Astrocyte (in vitro differentiated cells and primary cell): ENCODE measurements at regions not wholly inside any gene's neighbourhood (a gene's known extent, or its start where the extent isn't known, plus 50 kb on each side); places are given as distances from the start of the nearest gene placed in this dataset.

ENCODE experiments used
- DNase-seq: peaks from one replicate; pipeline ENCODE4 v3.0.0-alpha.2; 2010; ENCODE audit warnings: low read depth
- FAIRE-seq: peaks from 2 replicates; lab custom pipeline; 2011; peaks lifted over from hg19 to GRCh38; lab: Jason Lieb, UNC
- H2AFZ ChIP-seq: 2 replicates; pipeline ENCODE4 v1.6.0; 2012; ENCODE audit warnings: low read depth, low read length, inconsistent platforms
- H3K27ac ChIP-seq: 2 replicates; pipeline ENCODE4 v1.5.1; 2011; ENCODE audit warnings: low read depth, low read length, inconsistent platforms
- H3K27me3 ChIP-seq: 2 replicates; pipeline ENCODE4 v1.6.0; 2011; ENCODE audit warnings: low read length, inconsistent platforms; ENCODE audit not compliant: insufficient read depth
- H3K36me3 ChIP-seq: 2 replicates; pipeline ENCODE4 v1.5.1; 2011; ENCODE audit warnings: low read length, inconsistent platforms; ENCODE audit not compliant: insufficient read depth
- H3K4me1 ChIP-seq: 2 replicates; pipeline ENCODE4 v1.5.1; 2011; ENCODE audit warnings: low read length, inconsistent platforms; ENCODE audit not compliant: insufficient read depth
- H3K4me2 ChIP-seq: 2 replicates; pipeline ENCODE4 v1.6.0; 2012; ENCODE audit warnings: low read length, inconsistent platforms
- H3K4me3 ChIP-seq: 2 replicates; pipeline ENCODE4 v1.5.1; 2011; ENCODE audit warnings: low read depth, mild to moderate bottlenecking, low read length, inconsistent platforms; ENCODE audit not compliant: insufficient read depth
- H3K79me2 ChIP-seq: 2 replicates; pipeline ENCODE4 v1.6.0; 2012; ENCODE audit warnings: mild to moderate bottlenecking, low read length, inconsistent platforms; ENCODE audit not compliant: insufficient read depth
- H3K9ac ChIP-seq: 2 replicates; pipeline ENCODE4 v1.6.0; 2012; ENCODE audit warnings: mild to moderate bottlenecking, low read length, inconsistent platforms
- H3K9me3 ChIP-seq: 2 replicates; pipeline ENCODE4 v1.5.1; 2012; ENCODE audit warnings: low read depth, mild to moderate bottlenecking, low read length, inconsistent platforms; ENCODE audit not compliant: insufficient read depth
- H4K20me1 ChIP-seq: 2 replicates; pipeline ENCODE4 v1.6.0; 2012; ENCODE audit warnings: low read length, inconsistent platforms; ENCODE audit not compliant: insufficient read depth
- H3K27ac Mint-ChIP-seq: one replicate; pipeline ENCODE4 v1.8.0; 2021; ENCODE audit warnings: mild to moderate bottlenecking, mixed read lengths; ENCODE audit not compliant: unreplicated experiment
- H3K27me3 Mint-ChIP-seq: one replicate; pipeline ENCODE4 v1.8.0; 2021; ENCODE audit warnings: low read depth, mixed read lengths; ENCODE audit not compliant: unreplicated experiment
- H3K36me3 Mint-ChIP-seq: one replicate; pipeline ENCODE4 v1.8.0; 2021; ENCODE audit warnings: low read depth, mixed read lengths; ENCODE audit not compliant: unreplicated experiment
- H3K4me1 Mint-ChIP-seq: one replicate; pipeline ENCODE4 v1.8.0; 2021; ENCODE audit warnings: low read depth, mixed read lengths; ENCODE audit not compliant: unreplicated experiment
- H3K4me3 Mint-ChIP-seq: one replicate; pipeline ENCODE4 v1.8.0; 2021; ENCODE audit warnings: mild to moderate bottlenecking, moderate library complexity, mixed read lengths; ENCODE audit not compliant: unreplicated experiment
- H3K9me3 Mint-ChIP-seq: one replicate; pipeline ENCODE4 v1.8.0; 2021; ENCODE audit warnings: mild to moderate bottlenecking, mixed read lengths; ENCODE audit not compliant: unreplicated experiment
- CTCF ChIP-seq: IDR thresholded peaks from 2 replicates; pipeline ENCODE4 v1.5.1; 2011; ENCODE audit warnings: low read depth, mild to moderate bottlenecking, inconsistent platforms, low read length, moderate library complexity; ENCODE audit not compliant: insufficient read depth
- EZH2 ChIP-seq: IDR thresholded peaks from 2 replicates; pipeline ENCODE4 v1.6.1; 2012; ENCODE audit warnings: mild to moderate bottlenecking, low read length, inconsistent platforms; ENCODE audit not compliant: insufficient read depth

- Histone ChIP-seq H3K27ac (no peak overlapping the region), H3K36me3 (no peaks in the 10 kb centered on the region), H3K27me3 (no peaks in the 10 kb centered on the region), H3K9me3 (no peaks in the 10 kb centered on the region), H3K4me1 (no peaks in the 10 kb centered on the region), H3K79me2 (no peaks in the 10 kb centered on the region), H3K9ac (no peak overlapping the region), H3K4me3 (no peak overlapping the region), H3K4me2 (no peak overlapping the region), H2AFZ (no peak overlapping the region), H4K20me1 (no peaks in the 10 kb centered on the region)
- DNase-seq (no peak), FAIRE-seq (no peak)
- H3K9me3 Mint-ChIP-seq: no peaks in the 10 kb centered on the region
- H3K36me3 Mint-ChIP-seq: no peaks in the 10 kb centered on the region
- H3K4me1 Mint-ChIP-seq: peaks cover 5% of the 10 kb centered on the region
- H3K27ac Mint-ChIP-seq: no peak overlapping the region
- peaks cover 1% of the 10 kb centered on the region for H3K27me3 Mint-ChIP-seq
- H3K4me3 Mint-ChIP-seq: no peak overlapping the region
- TF ChIP-seq EZH2 (no peak), CTCF (no peak)
Measured at GRCh38 chr18:26714739-26715138, 150.8 kb downstream of the AQP4 start.

- H3K36me3 Mint-ChIP-seq: no peaks in the 10 kb centered on the region
- H3K27me3 ChIP-seq: no peaks in the 10 kb centered on the region
- H4K20me1 ChIP-seq: no peaks in the 10 kb centered on the region
- H3K27me3 Mint-ChIP-seq: peaks cover 1% of the 10 kb centered on the region
- H3K4me1 Mint-ChIP-seq: peaks cover 5% of the 10 kb centered on the region
- no peaks in the 10 kb centered on the region for H3K9me3 Mint-ChIP-seq
- H3K27ac ChIP-seq: no peak overlapping the region
- H2AFZ ChIP-seq: no peak overlapping the region
- no peaks in the 10 kb centered on the region for H3K36me3 ChIP-seq
- H3K4me1 ChIP-seq: no peaks in the 10 kb centered on the region
- no peak overlapping the region for H3K4me3 ChIP-seq
- FAIRE-seq (no peak), DNase-seq (no peak)
- no peak overlapping the region for H3K4me3 Mint-ChIP-seq
- H3K4me2 ChIP-seq: no peak overlapping the region
- no peak overlapping the region for H3K27ac Mint-ChIP-seq
- TF ChIP-seq CTCF: no peak
- no peak for TF ChIP-seq EZH2
- no peaks in the 10 kb centered on the region for H3K79me2 ChIP-seq
- H3K9me3 ChIP-seq: no peaks in the 10 kb centered on the region
- H3K9ac ChIP-seq: no peak overlapping the region
Measured at GRCh38 chr18:26711756-26712155, 153.8 kb downstream of the AQP4 start.

GRCh38 chr18:26710470-26711096 is 154.9 kb downstream of the AQP4 start:
- no peak overlapping the region for H3K4me2 ChIP-seq
- no peak overlapping the region for H2AFZ ChIP-seq
- no peak overlapping the region for H3K4me3 ChIP-seq
- H3K27me3 ChIP-seq: no peaks in the 10 kb centered on the region
- H4K20me1 ChIP-seq: no peaks in the 10 kb centered on the region
- H3K9me3 ChIP-seq: no peaks in the 10 kb centered on the region
- Mint-ChIP-seq H3K4me1 (peaks cover 5% of the 10 kb centered on the region), H3K27me3 (no peaks in the 10 kb centered on the region), H3K27ac (no peak overlapping the region), H3K36me3 (no peaks in the 10 kb centered on the region), H3K4me3 (no peak overlapping the region), H3K9me3 (no peaks in the 10 kb centered on the region)
- H3K27ac ChIP-seq: no peak overlapping the region
- FAIRE-seq (no peak), DNase-seq (no peak)
- no peaks in the 10 kb centered on the region for H3K79me2 ChIP-seq
- TF ChIP-seq EZH2 (no peak), CTCF (no peak)
- H3K36me3 ChIP-seq: no peaks in the 10 kb centered on the region
- no peak overlapping the region for H3K9ac ChIP-seq
- H3K4me1 ChIP-seq: no peaks in the 10 kb centered on the region
